ENCODE measurements at regions not wholly inside any gene's neighbourhood (a gene's known extent, or its start where the extent isn't known, plus 50 kb on each side); places are given as distances from the start of the nearest gene placed in this dataset.

DNA sequence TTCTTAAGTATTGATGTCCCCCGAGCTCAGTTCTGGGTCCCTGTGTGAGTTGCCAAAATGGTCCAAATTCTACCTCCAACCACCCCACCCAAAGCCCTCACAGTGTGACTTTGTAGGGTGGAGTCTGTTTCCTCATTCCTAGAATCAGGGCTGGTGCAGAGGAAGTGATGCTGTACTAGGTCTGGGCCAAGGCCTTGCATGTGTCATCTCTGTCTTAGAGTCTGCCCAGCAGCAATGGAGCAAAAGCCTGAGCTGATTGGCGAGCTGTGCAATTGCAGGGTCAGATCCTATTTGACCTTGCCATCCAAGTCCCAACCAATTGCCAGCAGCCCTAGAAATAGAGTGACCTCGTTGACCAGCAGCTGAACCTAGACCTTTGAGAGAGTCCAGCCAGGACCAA, 97.0 kb upstream of the ANKRD10 start:
- no peak overlapping the region for H3K18ac ChIP-seq (ENCODE audit: extremely low read depth, low read length)
- H2BK15ac ChIP-seq (ENCODE audit: low read length), result no peak overlapping the region
- H3K4me2 ChIP-seq (ENCODE audit: insufficient read depth in 1 of 2, low read depth in 2 of 2, low read length in 2 of 2), result no peak overlapping the region
- FAIRE-seq (no peak), DNase-seq (ENCODE audit: low read depth in 1 of 2, low spot score in 2 of 2) (no peak)
- no peak overlapping the region for H4K91ac ChIP-seq (replicated peaks; ENCODE audit: insufficient read length, low read length)
- H3K4me3 ChIP-seq (ENCODE audit: extremely low read depth in 1 of 4, insufficient read depth in 2 of 4, low read depth in 3 of 4, low read length in 4 of 4), result no peak overlapping the region
- H3K79me1 ChIP-seq (ENCODE audit: low read depth, low read length), result no peaks in the 10 kb centered on the region
- no peak overlapping the region for H3K27ac ChIP-seq (ENCODE audit: low read depth, low read length)
- no peaks in the 10 kb centered on the region for H4K20me1 ChIP-seq (replicated peaks in 1 of 2; ENCODE audit: control insufficient read depth in 1 of 2, insufficient read depth in 2 of 2, low read length in 2 of 2)
- no peak overlapping the region for H2BK120ac ChIP-seq (replicated peaks; ENCODE audit: low read depth, low read length)
- H4K8ac ChIP-seq (ENCODE audit: extremely low read depth, insufficient read depth, low read length), result no peak overlapping the region
- no peaks in the 10 kb centered on the region for H3K36me3 ChIP-seq (ENCODE audit: control insufficient read depth in 2 of 4, insufficient read depth in 4 of 4, low read length in 3 of 4)
- H2AFZ ChIP-seq (ENCODE audit: low read length), result no peak overlapping the region
- POLR2A ChIA-PET (ENCODE audit: partially characterized antibody), result no interaction called here
- no peak overlapping the region for H3K23ac ChIP-seq (ENCODE audit: insufficient read length)
- no peak overlapping the region for H2BK12ac ChIP-seq (ENCODE audit: low read depth, low read length)
- H3K4me1 ChIP-seq (replicated peaks in 1 of 4; ENCODE audit: control insufficient read depth in 3 of 4, insufficient read depth in 4 of 4, low read length in 3 of 4), result no peaks in the 10 kb centered on the region
- no peaks in the 10 kb centered on the region for H3K9me3 ChIP-seq (ENCODE audit: insufficient read depth in 2 of 2, low read depth in 1 of 2, low read length in 1 of 2)
- H4K5ac ChIP-seq (ENCODE audit: insufficient read length, low read depth, low read length), result no peak overlapping the region
- CTCF ChIA-PET (ENCODE audit: partially characterized antibody), result interaction anchor here (0.7 to 2.1 kb wide), 6 partner anchors 10 to 64 kb away, joined by 3 to 6 read pairs (median 3); no protein-coding TSS in a partner anchor
- H3K56ac ChIP-seq (replicated peaks; ENCODE audit: insufficient read length, low read depth, low read length), result no peak overlapping the region
- no peaks in the 10 kb centered on the region for H3K27me3 ChIP-seq (replicated peaks in 1 of 4; ENCODE audit: control insufficient read depth in 3 of 4, extremely low read depth in 1 of 4, insufficient read depth in 3 of 4, low read length in 3 of 4)
- 93% methylated on average over 3 of the region's 3 CpGs; no CpG with 5 or more reads in 1 of the 2 experiments for WGBS, 2 experiments (ENCODE audit: extremely low coverage in 1 of 2, insufficient coverage in 1 of 2, insufficient read length in 1 of 2, insufficient replicate concordance in 2 of 2, low coverage in 1 of 2, low lambda C conversion rate in 2 of 2, missing lambda C conversion rate in 1 of 2)
- TF ChIP-seq, protein P1, sequence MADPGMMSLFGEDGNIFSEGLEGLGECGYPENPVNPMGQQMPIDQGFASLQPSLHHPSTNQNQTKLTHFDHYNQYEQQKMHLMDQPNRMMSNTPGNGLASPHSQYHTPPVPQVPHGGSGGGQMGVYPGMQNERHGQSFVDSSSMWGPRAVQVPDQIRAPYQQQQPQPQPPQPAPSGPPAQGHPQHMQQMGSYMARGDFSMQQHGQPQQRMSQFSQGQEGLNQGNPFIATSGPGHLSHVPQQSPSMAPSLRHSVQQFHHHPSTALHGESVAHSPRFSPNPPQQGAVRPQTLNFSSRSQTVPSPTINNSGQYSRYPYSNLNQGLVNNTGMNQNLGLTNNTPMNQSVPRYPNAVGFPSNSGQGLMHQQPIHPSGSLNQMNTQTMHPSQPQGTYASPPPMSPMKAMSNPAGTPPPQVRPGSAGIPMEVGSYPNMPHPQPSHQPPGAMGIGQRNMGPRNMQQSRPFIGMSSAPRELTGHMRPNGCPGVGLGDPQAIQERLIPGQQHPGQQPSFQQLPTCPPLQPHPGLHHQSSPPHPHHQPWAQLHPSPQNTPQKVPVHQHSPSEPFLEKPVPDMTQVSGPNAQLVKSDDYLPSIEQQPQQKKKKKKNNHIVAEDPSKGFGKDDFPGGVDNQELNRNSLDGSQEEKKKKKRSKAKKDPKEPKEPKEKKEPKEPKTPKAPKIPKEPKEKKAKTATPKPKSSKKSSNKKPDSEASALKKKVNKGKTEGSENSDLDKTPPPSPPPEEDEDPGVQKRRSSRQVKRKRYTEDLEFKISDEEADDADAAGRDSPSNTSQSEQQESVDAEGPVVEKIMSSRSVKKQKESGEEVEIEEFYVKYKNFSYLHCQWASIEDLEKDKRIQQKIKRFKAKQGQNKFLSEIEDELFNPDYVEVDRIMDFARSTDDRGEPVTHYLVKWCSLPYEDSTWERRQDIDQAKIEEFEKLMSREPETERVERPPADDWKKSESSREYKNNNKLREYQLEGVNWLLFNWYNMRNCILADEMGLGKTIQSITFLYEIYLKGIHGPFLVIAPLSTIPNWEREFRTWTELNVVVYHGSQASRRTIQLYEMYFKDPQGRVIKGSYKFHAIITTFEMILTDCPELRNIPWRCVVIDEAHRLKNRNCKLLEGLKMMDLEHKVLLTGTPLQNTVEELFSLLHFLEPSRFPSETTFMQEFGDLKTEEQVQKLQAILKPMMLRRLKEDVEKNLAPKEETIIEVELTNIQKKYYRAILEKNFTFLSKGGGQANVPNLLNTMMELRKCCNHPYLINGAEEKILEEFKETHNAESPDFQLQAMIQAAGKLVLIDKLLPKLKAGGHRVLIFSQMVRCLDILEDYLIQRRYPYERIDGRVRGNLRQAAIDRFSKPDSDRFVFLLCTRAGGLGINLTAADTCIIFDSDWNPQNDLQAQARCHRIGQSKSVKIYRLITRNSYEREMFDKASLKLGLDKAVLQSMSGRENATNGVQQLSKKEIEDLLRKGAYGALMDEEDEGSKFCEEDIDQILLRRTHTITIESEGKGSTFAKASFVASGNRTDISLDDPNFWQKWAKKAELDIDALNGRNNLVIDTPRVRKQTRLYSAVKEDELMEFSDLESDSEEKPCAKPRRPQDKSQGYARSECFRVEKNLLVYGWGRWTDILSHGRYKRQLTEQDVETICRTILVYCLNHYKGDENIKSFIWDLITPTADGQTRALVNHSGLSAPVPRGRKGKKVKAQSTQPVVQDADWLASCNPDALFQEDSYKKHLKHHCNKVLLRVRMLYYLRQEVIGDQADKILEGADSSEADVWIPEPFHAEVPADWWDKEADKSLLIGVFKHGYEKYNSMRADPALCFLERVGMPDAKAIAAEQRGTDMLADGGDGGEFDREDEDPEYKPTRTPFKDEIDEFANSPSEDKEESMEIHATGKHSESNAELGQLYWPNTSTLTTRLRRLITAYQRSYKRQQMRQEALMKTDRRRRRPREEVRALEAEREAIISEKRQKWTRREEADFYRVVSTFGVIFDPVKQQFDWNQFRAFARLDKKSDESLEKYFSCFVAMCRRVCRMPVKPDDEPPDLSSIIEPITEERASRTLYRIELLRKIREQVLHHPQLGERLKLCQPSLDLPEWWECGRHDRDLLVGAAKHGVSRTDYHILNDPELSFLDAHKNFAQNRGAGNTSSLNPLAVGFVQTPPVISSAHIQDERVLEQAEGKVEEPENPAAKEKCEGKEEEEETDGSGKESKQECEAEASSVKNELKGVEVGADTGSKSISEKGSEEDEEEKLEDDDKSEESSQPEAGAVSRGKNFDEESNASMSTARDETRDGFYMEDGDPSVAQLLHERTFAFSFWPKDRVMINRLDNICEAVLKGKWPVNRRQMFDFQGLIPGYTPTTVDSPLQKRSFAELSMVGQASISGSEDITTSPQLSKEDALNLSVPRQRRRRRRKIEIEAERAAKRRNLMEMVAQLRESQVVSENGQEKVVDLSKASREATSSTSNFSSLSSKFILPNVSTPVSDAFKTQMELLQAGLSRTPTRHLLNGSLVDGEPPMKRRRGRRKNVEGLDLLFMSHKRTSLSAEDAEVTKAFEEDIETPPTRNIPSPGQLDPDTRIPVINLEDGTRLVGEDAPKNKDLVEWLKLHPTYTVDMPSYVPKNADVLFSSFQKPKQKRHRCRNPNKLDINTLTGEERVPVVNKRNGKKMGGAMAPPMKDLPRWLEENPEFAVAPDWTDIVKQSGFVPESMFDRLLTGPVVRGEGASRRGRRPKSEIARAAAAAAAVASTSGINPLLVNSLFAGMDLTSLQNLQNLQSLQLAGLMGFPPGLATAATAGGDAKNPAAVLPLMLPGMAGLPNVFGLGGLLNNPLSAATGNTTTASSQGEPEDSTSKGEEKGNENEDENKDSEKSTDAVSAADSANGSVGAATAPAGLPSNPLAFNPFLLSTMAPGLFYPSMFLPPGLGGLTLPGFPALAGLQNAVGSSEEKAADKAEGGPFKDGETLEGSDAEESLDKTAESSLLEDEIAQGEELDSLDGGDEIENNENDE (IDR thresholded peaks at IDR 0.05; ENCODE audit: insufficient replicate concordance, low read length), result no peak
- no peak overlapping the region for H3K4ac ChIP-seq (replicated peaks; ENCODE audit: insufficient read length, low read depth, low read length)
- H2BK20ac ChIP-seq (ENCODE audit: low read length), result no peak overlapping the region
- H3K79me2 ChIP-seq (ENCODE audit: control insufficient read depth in 1 of 2, insufficient read depth in 2 of 2, low read length in 2 of 2), result no peaks in the 10 kb centered on the region
- no peak overlapping the region for H3K14ac ChIP-seq (ENCODE audit: insufficient read length)
- H2AK5ac ChIP-seq (ENCODE audit: low read depth, low read length), result no peak overlapping the region
- H3K9ac ChIP-seq (replicated peaks in 1 of 4; ENCODE audit: extremely low read depth in 1 of 4, low read depth in 3 of 4, low read length in 3 of 4), result no peak overlapping the region
- H3K23me2 ChIP-seq (ENCODE audit: low read depth, low read length), result no peaks in the 10 kb centered on the region
- no peak overlapping the region for H2BK5ac ChIP-seq (ENCODE audit: low read depth, low read length)

Data from H1 (cell line).